MM.1S (cell line): ENCODE measurements at regions not wholly inside any gene's neighbourhood (a gene's known extent, or its start where the extent isn't known, plus 50 kb on each side); places are given as distances from the start of the nearest gene placed in this dataset.

Source experiments
- EZH2 ChIP-seq: fragments of 300-600 bp; sonication (generic); optimal IDR thresholded peaks from 2 replicates; pipeline ENCODE3; 2017; ENCODE audit warnings: low read depth, mild to moderate bottlenecking, antibody characterized with exemption, low read length, mixed read lengths
- EZH2phosphoT487 ChIP-seq: fragments of 300-600 bp; sonication (generic); IDR thresholded peaks from 2 replicates; pipeline ENCODE4 v1.6.1; 2018; ENCODE audit warnings: antibody characterized with exemption, low read length
- TF ChIP-seq, protein P1 (sequence below): fragments of 300-600 bp; sonication (generic); IDR thresholded peaks from 2 replicates; pipeline ENCODE4 v1.5.1; 2016; ENCODE audit warnings: antibody characterized with exemption, low read length, mixed read lengths

DNA sequence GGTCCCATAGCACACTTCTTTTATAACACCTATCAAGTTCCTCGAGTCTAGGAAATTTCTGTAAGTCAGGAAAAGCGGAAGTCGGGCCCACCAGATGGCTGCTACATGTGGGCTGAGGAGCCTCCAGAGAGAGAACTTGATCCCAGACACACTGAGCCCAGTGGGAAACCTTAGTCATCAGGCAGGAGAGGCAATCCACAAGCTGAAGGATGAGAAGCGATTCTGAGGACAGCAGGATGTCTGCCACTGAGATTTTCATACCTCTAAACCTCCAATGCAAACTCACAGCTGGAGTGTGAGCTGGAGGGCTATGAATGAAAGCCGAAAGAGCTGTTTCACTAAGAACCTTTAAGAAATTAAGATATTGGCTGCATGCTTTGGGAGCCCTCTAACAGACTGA lies 52.6 kb upstream of the PDHA1 start:
- TF ChIP-seq, protein P1, sequence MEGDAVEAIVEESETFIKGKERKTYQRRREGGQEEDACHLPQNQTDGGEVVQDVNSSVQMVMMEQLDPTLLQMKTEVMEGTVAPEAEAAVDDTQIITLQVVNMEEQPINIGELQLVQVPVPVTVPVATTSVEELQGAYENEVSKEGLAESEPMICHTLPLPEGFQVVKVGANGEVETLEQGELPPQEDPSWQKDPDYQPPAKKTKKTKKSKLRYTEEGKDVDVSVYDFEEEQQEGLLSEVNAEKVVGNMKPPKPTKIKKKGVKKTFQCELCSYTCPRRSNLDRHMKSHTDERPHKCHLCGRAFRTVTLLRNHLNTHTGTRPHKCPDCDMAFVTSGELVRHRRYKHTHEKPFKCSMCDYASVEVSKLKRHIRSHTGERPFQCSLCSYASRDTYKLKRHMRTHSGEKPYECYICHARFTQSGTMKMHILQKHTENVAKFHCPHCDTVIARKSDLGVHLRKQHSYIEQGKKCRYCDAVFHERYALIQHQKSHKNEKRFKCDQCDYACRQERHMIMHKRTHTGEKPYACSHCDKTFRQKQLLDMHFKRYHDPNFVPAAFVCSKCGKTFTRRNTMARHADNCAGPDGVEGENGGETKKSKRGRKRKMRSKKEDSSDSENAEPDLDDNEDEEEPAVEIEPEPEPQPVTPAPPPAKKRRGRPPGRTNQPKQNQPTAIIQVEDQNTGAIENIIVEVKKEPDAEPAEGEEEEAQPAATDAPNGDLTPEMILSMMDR = no peak
- TF ChIP-seq EZH2phosphoT487 = no peak
- TF ChIP-seq EZH2 = no peak
